Kidney (tissue), 13 donors: ENCODE measurements at regions not wholly inside any gene's neighbourhood (a gene's known extent, or its start where the extent isn't known, plus 50 kb on each side); places are given as distances from the start of the nearest gene placed in this dataset.

ENCODE experiments used
- DNase-seq, 5 donors: peaks; one replicate each; pipeline ENCODE4 v3.0.0-alpha.2; 2013 to 2020
- FAIRE-seq: peaks from 2 replicates; lab custom pipeline; 2012; peaks lifted over from hg19 to GRCh38; lab: Jason Lieb, UNC
- H3K27ac ChIP-seq, 2 donors: one replicate each; pipeline ENCODE4 v1.7.0; 2013; ENCODE audit warnings: low read depth in 2 of 2, low read length in 2 of 2, inconsistent platforms in 1 of 2
- H3K27me3 ChIP-seq: one replicate; pipeline ENCODE4 v1.7.1; 2013; ENCODE audit warnings: low read length, inconsistent platforms; ENCODE audit not compliant: control insufficient read depth, insufficient read depth
- H3K36me3 ChIP-seq, 3 donors: one replicate each; pipeline versions ENCODE4 v1.7.0 to v1.7.1; 2013; ENCODE audit warnings: low read length in 3 of 3, control low read depth in 1 of 3, inconsistent platforms in 1 of 3; ENCODE audit not compliant: insufficient read depth in 3 of 3, control insufficient read depth in 2 of 3
- H3K4me1 ChIP-seq, 3 donors: one replicate each; pipeline versions ENCODE4 v1.7.0 to v1.7.1; 2013; ENCODE audit warnings: low read length in 3 of 3, inconsistent platforms in 1 of 3, low read depth in 1 of 3; ENCODE audit not compliant: control insufficient read depth in 2 of 3, insufficient read depth in 2 of 3
- H3K4me3 ChIP-seq, 3 donors: one replicate each; pipeline versions ENCODE4 v1.7.0 to v1.8.1; 2013; ENCODE audit warnings: low read length in 3 of 3, control low read depth in 1 of 3, inconsistent platforms in 1 of 3
- H3K9ac ChIP-seq, 3 donors: one replicate each; pipeline versions ENCODE4 v1.7.0 to v1.7.1; 2013; ENCODE audit warnings: low read length in 3 of 3, control low read depth in 1 of 3, inconsistent platforms in 1 of 3
- H3K9me3 ChIP-seq, 3 donors: one replicate each; pipeline versions ENCODE4 v1.7.0 to v1.7.1; 2013; ENCODE audit warnings: low read length in 3 of 3, control low read depth in 1 of 3, inconsistent platforms in 1 of 3; ENCODE audit not compliant: control insufficient read depth in 2 of 3, insufficient read depth in 1 of 3
- intact Hi-C: fragments of 100-400 bp; cut with DNase I; formaldehyde crosslinking; loops from one replicate; pipeline ENCODE4 v1.11.1; 2022
- TF ChIP-seq, protein P1 (sequence below): IDR thresholded peaks from 3 replicates; pipeline ENCODE4 v1.5.1; 2012; ENCODE audit warnings: mild to moderate bottlenecking, moderate library complexity, borderline replicate concordance; ENCODE audit not compliant: insufficient read depth; ENCODE audit errors: extremely low read depth
- donor health status: control.
- donor health status: control.
- donor health status: control.
- donor health status: control.
- donor health status: control.
- donor health status: DM: yes; HTN: yes; CAD: no.
- donor health status: Normal renal cell carcinoma (clear cell type).

DNA sequence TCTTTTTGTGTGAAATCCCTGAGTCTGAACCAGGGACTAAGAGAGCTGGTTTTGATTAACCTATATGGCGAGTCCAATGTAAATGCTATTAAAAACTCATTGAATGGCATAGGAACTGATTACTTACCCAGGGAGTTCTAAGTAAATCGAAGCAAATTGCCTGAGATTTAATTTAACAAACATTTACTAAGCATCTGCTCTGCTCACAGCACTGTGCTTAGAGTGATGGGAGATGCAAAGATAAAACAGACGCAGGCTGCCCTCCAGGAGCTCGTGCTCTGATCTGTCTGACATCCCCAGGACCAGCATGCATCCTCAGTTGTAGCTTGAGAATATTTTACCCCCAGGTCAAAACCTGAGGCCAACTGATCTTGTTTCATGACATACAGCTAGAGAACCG is 247.9 kb downstream of the NR2F2 start:
- Histone ChIP-seq H3K4me1 (no peaks in the 10 kb centered on the region), H3K36me3 (no peaks in the 10 kb centered on the region), H3K27me3 (no peaks in the 10 kb centered on the region), H3K9me3 (no peaks in the 10 kb centered on the region), H3K27ac (no peak overlapping the region), H3K4me3 (no peak overlapping the region), H3K9ac (no peak overlapping the region)
- intact Hi-C loops: no loop called here
- TF ChIP-seq, protein P1, sequence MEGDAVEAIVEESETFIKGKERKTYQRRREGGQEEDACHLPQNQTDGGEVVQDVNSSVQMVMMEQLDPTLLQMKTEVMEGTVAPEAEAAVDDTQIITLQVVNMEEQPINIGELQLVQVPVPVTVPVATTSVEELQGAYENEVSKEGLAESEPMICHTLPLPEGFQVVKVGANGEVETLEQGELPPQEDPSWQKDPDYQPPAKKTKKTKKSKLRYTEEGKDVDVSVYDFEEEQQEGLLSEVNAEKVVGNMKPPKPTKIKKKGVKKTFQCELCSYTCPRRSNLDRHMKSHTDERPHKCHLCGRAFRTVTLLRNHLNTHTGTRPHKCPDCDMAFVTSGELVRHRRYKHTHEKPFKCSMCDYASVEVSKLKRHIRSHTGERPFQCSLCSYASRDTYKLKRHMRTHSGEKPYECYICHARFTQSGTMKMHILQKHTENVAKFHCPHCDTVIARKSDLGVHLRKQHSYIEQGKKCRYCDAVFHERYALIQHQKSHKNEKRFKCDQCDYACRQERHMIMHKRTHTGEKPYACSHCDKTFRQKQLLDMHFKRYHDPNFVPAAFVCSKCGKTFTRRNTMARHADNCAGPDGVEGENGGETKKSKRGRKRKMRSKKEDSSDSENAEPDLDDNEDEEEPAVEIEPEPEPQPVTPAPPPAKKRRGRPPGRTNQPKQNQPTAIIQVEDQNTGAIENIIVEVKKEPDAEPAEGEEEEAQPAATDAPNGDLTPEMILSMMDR: no peak
- no peak for DNase-seq
- FAIRE-seq: no peak

DNA sequence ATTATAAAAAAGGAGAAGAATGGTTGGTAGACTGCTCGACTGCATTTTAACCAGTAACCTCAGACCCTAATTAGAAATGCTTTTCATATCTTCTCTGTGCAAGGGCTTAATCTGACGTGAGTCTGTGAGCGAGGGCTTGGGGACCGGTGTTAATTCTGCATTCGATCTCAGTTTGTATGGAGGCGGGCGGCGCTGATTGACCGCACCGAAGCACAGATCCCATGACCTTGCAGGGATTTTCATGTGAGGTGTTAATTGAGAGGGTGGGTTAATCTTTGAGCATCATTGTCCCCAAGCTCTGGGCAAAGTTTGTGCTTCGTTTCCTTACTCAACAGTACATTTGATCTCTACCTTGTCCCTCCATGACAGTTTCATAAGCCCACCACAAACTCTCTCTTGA is 250.9 kb downstream of the NR2F2 start:
- no peak for DNase-seq
- Histone ChIP-seq H3K4me3 (no peak overlapping the region), H3K27ac (no peak overlapping the region), H3K27me3 (no peaks in the 10 kb centered on the region), H3K9ac (no peak overlapping the region), H3K36me3 (no peaks in the 10 kb centered on the region), H3K9me3 (no peaks in the 10 kb centered on the region), H3K4me1 (no peaks in the 10 kb centered on the region)
- no peak for FAIRE-seq
- TF ChIP-seq, protein P1: no peak
- intact Hi-C loops: no loop called here

DNA sequence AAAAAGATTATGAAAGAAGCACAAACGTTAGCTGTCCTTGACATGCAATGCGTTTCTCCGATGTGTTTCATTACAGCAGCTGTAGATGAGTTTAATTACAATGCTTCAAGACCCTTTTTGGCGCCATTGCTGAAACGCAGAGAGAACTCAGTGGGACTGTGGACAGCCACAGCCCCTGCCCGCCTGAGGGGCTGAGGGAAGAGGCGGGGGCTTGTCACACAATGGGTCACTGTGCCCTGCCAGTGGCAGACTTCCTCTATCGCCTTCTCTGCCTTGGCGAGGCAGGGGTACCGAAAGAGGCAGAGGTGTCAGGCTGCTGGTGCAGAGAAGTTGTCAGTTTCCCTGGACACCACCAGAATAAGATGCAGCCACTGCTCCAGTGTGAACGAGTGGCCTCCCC is 252.0 kb downstream of the NR2F2 start:
- TF ChIP-seq, protein P1: no peak
- Histone ChIP-seq H3K9ac (no peak overlapping the region), H3K9me3 (no peaks in the 10 kb centered on the region), H3K4me1 (no peaks in the 10 kb centered on the region), H3K27ac (no peak overlapping the region), H3K36me3 (no peaks in the 10 kb centered on the region), H3K4me3 (no peak overlapping the region), H3K27me3 (no peaks in the 10 kb centered on the region)
- intact Hi-C loops: no loop called here
- DNase-seq (no peak), FAIRE-seq (no peak)

DNA sequence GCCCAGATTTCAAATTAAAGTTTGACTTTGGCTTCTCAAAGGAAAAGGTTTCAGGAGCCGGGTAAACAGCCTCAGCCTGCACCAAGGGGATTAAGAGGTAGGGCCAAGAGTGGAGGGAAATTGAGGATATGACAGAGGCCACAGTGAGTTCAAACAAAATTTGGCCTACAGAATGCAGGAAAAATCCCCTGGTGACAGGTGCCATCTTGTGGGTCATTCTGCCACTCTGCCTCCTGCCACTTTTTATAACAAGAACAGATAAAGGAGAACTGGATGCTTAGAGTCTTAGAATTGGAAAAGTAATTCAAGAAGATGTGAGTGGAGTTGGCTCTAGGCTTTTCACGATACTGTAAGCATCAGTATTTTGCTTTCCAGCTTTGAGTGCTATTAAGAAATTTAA is 253.2 kb downstream of the NR2F2 start:
- TF ChIP-seq, protein P1: peak; percentile 31
- no peak overlapping the region for H3K27ac ChIP-seq
- intact Hi-C loops: no loop called here
- H3K4me3 ChIP-seq: no peak overlapping the region
- no peak overlapping the region for H3K9ac ChIP-seq
- FAIRE-seq: no peak
- no peaks in the 10 kb centered on the region for H3K9me3 ChIP-seq
- no peaks in the 10 kb centered on the region for H3K36me3 ChIP-seq
- no peak for DNase-seq
- H3K4me1 ChIP-seq: no peaks in the 10 kb centered on the region
- H3K27me3 ChIP-seq: no peaks in the 10 kb centered on the region
